ENCODE measurements at regions not wholly inside any gene's neighbourhood (a gene's known extent, or its start where the extent isn't known, plus 50 kb on each side); places are given as distances from the start of the nearest gene placed in this dataset.

GRCh38 chr18:6574631-6575030 is 154.9 kb upstream of the ARHGAP28 start:
- Mint-ChIP-seq H3K4me1 (ENCODE audit: low read depth) (no peaks in the 10 kb centered on the region), H3K36me3 (ENCODE audit: low read depth) (no peaks in the 10 kb centered on the region), H3K9me3 (no peaks in the 10 kb centered on the region), H3K4me3 (no peak overlapping the region), H3K27ac (no peak overlapping the region), H3K27me3 (no peaks in the 10 kb centered on the region)
- ChIA-PET POLR2A (no interaction called here), CTCF (no interaction called here)
- intact Hi-C loops (cut with micrococcal nuclease): loop anchor here (10.0 kb wide), 1 partner anchor 60 kb away; no protein-coding TSS in a partner anchor
- no peak for TF ChIP-seq CTCF (IDR thresholded peaks at IDR 0.05)
- DNase-seq: no peak
- no peak for ATAC-seq

GRCh38 chr18:6575908-6576307 is 153.6 kb upstream of the ARHGAP28 start:
- no peak for ATAC-seq
- Mint-ChIP-seq H3K27me3 (no peaks in the 10 kb centered on the region), H3K36me3 (ENCODE audit: low read depth) (no peaks in the 10 kb centered on the region), H3K4me1 (ENCODE audit: low read depth) (no peaks in the 10 kb centered on the region), H3K27ac (no peak overlapping the region), H3K4me3 (no peak overlapping the region), H3K9me3 (no peaks in the 10 kb centered on the region)
- intact Hi-C loops (cut with micrococcal nuclease): loop anchor here (10.0 kb wide), 1 partner anchor 61 kb away; no protein-coding TSS in a partner anchor
- no peak for TF ChIP-seq CTCF (IDR thresholded peaks at IDR 0.05)
- ChIA-PET POLR2A (no interaction called here), CTCF (no interaction called here)
- no peak for DNase-seq

GRCh38 chr18:6576718-6577375 is 152.7 kb upstream of the ARHGAP28 start:
- Mint-ChIP-seq H3K27ac (no peak overlapping the region), H3K27me3 (no peaks in the 10 kb centered on the region), H3K9me3 (peaks cover 2% of the 10 kb centered on the region), H3K4me3 (no peak overlapping the region), H3K4me1 (ENCODE audit: low read depth) (no peaks in the 10 kb centered on the region), H3K36me3 (ENCODE audit: low read depth) (no peaks in the 10 kb centered on the region)
- no peak for DNase-seq
- no peak for ATAC-seq
- POLR2A ChIA-PET: no interaction called here
- TF ChIP-seq CTCF (IDR thresholded peaks at IDR 0.05): no peak
- intact Hi-C loops (cut with micrococcal nuclease): loop anchor here (10.0 kb wide), 1 partner anchor 62 kb away; no protein-coding TSS in a partner anchor
- CTCF ChIA-PET: no interaction called here

DNA sequence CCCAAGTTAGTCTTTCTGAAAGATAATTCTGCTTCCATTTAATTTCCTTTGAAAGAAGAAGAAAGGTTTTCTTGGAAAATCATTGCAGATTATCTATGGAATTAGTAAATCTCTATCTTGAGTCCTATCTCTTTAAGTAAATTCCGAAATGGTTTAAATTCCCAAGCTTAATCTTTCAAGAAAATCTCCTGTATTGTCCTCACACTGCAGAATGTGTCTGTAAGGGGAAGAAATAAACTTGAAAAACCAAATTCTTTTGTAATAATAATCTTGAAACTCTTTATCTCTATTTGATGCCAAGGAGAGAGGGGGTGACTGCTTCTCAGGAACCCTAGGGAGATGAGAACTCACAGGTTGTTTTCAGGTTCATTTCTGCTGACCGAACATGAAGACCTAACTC is 150.8 kb upstream of the ARHGAP28 start:
- H3K27ac Mint-ChIP-seq: no peak overlapping the region
- DNase-seq (no peak), ATAC-seq (no peak)
- H3K4me3 Mint-ChIP-seq: no peak overlapping the region
- no peak for TF ChIP-seq CTCF (IDR thresholded peaks at IDR 0.05)
- no peaks in the 10 kb centered on the region for H3K36me3 Mint-ChIP-seq (ENCODE audit: low read depth)
- intact Hi-C loops (cut with micrococcal nuclease): loop anchor here (10.0 kb wide), 1 partner anchor 64 kb away; no protein-coding TSS in a partner anchor
- H3K9me3 Mint-ChIP-seq: peaks cover 9% of the 10 kb centered on the region
- H3K4me1 Mint-ChIP-seq (ENCODE audit: low read depth): no peaks in the 10 kb centered on the region
- ChIA-PET POLR2A (no interaction called here), CTCF (no interaction called here)
- no peaks in the 10 kb centered on the region for H3K27me3 Mint-ChIP-seq

DNA sequence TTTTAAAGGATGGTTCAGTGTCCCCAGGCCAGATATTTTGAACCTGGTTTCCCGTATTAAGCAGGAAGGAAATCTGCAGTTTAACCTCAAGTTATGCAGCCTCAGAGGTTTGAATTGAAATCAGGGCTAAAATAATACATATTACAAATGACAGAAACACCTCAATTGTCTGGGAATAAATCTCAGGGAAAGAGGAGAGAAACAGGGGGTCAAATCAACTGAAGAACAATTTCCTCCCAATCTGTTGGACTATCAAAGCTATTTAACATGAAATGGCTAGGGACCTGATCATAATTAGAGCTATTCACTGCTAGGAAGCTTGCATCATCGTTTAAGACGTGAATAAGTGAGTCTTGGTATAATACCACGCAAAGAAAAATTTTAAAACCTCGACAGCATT is 150.0 kb upstream of the ARHGAP28 start:
- ATAC-seq (no peak), DNase-seq (no peak)
- no peaks in the 10 kb centered on the region for H3K27me3 Mint-ChIP-seq
- peaks cover 11% of the 10 kb centered on the region for H3K9me3 Mint-ChIP-seq
- ChIA-PET POLR2A (no interaction called here), CTCF (no interaction called here)
- intact Hi-C loops (cut with micrococcal nuclease): loop anchor here (10.0 kb wide), 1 partner anchor 65 kb away; no protein-coding TSS in a partner anchor
- TF ChIP-seq CTCF (IDR thresholded peaks at IDR 0.05): no peak
- no peak overlapping the region for H3K4me3 Mint-ChIP-seq
- no peaks in the 10 kb centered on the region for H3K4me1 Mint-ChIP-seq (ENCODE audit: low read depth)
- H3K36me3 Mint-ChIP-seq (ENCODE audit: low read depth): no peaks in the 10 kb centered on the region
- no peak overlapping the region for H3K27ac Mint-ChIP-seq
